ENCODE measurements at regions not wholly inside any gene's neighbourhood (a gene's known extent, or its start where the extent isn't known, plus 50 kb on each side); places are given as distances from the start of the nearest gene placed in this dataset.

DNA sequence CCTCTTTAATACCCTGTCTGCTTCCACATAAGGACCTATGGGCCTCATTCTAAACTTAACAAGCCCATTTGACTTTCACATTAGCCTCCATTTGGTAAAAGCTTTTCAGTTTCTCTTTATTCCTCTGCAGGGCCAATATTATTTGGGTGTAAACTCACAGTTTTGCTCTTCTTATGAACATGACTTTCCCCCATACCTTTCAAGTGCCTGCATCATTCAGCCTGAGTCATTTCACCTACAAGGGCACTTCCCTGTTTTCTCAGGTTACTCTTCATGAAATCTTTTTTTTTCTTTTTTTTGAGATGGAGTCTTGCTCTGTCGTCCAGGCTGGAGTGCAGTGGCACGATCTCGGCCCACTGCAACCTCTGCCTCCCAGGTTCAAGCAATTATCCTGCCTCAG, 1258.1 kb upstream of the CELF2 start:
- Histone ChIP-seq H3K9me3 (no peaks in the 10 kb centered on the region), H3K27ac (no peak overlapping the region), H3K36me3 (no peaks in the 10 kb centered on the region), H3K4me1 (no peaks in the 10 kb centered on the region), H3K27me3 (no peaks in the 10 kb centered on the region), H3K4me3 (no peak overlapping the region)
- intact Hi-C loops (cut with DNase I), result no loop called here
- ATAC-seq (no peak), DNase-seq (no peak)
- TF ChIP-seq, protein P1, sequence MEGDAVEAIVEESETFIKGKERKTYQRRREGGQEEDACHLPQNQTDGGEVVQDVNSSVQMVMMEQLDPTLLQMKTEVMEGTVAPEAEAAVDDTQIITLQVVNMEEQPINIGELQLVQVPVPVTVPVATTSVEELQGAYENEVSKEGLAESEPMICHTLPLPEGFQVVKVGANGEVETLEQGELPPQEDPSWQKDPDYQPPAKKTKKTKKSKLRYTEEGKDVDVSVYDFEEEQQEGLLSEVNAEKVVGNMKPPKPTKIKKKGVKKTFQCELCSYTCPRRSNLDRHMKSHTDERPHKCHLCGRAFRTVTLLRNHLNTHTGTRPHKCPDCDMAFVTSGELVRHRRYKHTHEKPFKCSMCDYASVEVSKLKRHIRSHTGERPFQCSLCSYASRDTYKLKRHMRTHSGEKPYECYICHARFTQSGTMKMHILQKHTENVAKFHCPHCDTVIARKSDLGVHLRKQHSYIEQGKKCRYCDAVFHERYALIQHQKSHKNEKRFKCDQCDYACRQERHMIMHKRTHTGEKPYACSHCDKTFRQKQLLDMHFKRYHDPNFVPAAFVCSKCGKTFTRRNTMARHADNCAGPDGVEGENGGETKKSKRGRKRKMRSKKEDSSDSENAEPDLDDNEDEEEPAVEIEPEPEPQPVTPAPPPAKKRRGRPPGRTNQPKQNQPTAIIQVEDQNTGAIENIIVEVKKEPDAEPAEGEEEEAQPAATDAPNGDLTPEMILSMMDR (IDR thresholded peaks at IDR 0.05), result no peak

DNA sequence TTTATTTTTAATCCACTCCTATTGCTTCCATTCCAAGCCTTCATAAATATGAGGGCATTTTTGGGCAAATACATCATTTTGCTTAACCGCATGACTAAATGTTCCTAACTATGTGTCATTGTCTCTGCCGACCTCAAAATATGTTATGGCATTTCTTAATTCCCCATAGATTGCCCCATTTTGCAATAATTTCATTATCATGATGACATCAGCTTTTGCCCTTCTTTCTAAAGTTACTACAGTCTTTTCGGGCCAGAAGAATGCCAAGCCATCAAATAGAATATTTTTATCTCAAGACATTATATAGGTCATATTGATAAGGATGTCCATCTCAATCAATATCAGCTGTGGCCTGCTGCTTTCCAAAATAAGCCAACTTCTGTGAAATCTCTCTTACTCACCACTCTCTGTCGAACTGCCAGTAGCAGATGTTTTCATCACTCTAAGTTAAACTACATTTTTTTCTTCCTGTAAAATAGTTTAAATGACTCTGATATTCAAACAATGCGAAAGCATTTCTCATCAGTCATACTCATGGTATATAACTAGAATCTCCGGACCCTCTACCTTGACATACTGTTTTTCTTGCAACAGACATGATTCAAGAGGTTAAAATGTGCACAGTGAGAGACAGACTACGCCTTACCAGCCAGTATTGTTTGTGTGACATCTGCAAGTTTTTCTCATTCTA, 1254.6 kb upstream of the CELF2 start:
- H3K4me1 ChIP-seq, result no peaks in the 10 kb centered on the region
- intact Hi-C loops (cut with DNase I), result no loop called here
- H3K36me3 ChIP-seq, result no peaks in the 10 kb centered on the region
- TF ChIP-seq, protein P1 (IDR thresholded peaks at IDR 0.05), result no peak
- H3K27ac ChIP-seq, result no peak overlapping the region
- H3K9me3 ChIP-seq, result no peaks in the 10 kb centered on the region
- ATAC-seq, result no peak
- H3K27me3 ChIP-seq, result no peaks in the 10 kb centered on the region
- no peak overlapping the region for H3K4me3 ChIP-seq
- no peak for DNase-seq

DNA sequence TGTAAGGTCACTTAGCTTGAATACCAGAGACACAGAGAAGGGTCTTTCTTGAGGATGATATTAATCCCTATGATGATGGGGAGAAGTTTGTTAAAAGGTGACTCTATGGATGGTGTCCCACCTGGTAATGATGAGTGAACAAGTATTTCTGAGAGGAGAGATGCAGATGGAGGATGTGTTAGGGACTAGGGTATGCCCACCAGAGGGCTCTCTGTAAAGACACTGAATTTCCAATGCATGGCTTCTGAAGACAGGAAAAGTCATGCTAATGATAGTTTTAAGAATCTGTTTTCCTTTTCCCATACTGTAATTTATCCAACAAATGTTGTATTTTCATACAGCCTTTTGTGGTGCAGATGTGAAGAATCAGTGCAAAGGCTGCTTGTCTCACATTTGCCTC, 1250.9 kb upstream of the CELF2 start:
- ATAC-seq, result no peak
- no peak overlapping the region for H3K27ac ChIP-seq
- DNase-seq, result no peak

DNA sequence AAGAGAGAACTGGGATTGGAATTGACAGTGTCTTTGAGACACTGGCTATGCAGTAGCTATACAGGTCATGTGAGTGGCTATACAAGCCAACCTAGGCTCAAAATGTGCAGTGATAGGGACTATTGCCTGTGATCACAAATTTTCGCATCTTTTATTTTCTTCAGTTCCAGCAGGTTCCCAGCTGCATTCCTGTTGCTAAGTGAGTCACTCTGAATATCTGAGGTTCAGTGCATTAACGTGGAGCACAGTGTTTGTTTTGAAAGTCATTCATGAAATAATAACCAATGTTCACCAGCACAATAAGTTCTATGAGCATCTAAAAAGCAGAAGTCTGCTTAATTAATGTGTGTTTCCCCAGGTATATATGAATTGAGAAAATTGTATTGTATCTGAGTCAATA, 1236.0 kb upstream of the CELF2 start:
- no peaks in the 10 kb centered on the region for H3K9me3 ChIP-seq
- H3K27me3 ChIP-seq, result no peaks in the 10 kb centered on the region
- H3K27ac ChIP-seq, result no peak overlapping the region
- DNase-seq, result no peak
- no peak overlapping the region for H3K4me3 ChIP-seq
- ATAC-seq, result no peak
- no peaks in the 10 kb centered on the region for H3K4me1 ChIP-seq
- TF ChIP-seq, protein P1 (IDR thresholded peaks at IDR 0.05), result no peak
- intact Hi-C loops (cut with DNase I), result no loop called here
- H3K36me3 ChIP-seq, result no peaks in the 10 kb centered on the region

More for the DNA sequence above, 1250.9 kb upstream of the CELF2 start:
- no peak overlapping the region for H3K4me3 ChIP-seq
- no peaks in the 10 kb centered on the region for H3K9me3 ChIP-seq
- intact Hi-C loops (cut with DNase I), result no loop called here
- H3K4me1 ChIP-seq, result no peaks in the 10 kb centered on the region
- H3K27me3 ChIP-seq, result no peaks in the 10 kb centered on the region
- TF ChIP-seq, protein P1 (IDR thresholded peaks at IDR 0.05), result no peak
- no peaks in the 10 kb centered on the region for H3K36me3 ChIP-seq

DNA sequence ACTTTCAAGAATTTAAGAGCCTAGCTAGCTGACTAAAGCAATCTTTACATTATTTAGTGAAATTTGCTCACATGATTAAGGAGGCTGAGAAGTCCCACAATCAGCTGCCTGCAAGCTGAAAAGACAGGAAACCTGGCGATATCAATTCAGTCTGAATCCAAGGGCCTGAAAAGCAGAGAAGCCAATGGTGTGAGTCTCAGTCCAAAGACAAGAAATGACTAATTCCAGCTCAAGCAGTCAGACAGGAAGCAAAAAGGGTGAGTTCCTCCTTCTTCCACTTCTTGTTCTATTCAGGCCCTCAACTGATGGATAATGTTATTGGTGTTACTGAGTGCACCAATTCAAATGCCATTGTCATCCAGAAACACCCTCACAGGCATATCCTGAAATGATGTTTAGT, 1231.6 kb upstream of the CELF2 start:
- TF ChIP-seq, protein P1 (IDR thresholded peaks at IDR 0.05), result no peak
- H3K27me3 ChIP-seq, result no peaks in the 10 kb centered on the region
- no peak overlapping the region for H3K27ac ChIP-seq
- ATAC-seq, result no peak
- intact Hi-C loops (cut with DNase I), result no loop called here
- no peak overlapping the region for H3K4me3 ChIP-seq
- no peaks in the 10 kb centered on the region for H3K36me3 ChIP-seq
- no peaks in the 10 kb centered on the region for H3K9me3 ChIP-seq
- H3K4me1 ChIP-seq, result no peaks in the 10 kb centered on the region
- no peak for DNase-seq

DNA sequence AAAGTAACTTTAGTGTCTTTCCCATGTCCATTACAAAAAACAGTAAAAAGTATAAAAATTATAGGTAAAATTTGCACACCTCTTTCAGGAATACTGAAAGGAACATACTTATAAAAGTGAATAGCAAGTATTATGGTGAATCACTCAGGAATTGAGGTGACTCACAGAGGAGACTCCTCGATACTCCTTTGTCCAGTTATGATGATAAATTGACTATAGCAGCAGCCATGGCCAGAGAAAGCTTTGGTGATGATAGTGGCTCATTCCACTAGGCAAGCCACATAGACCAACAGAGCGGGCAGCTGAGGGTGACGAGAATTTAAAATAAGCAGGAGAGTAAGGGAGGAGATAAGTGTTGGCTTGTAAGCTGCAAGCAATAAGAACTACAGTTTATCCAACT, 1231.1 kb upstream of the CELF2 start:
- Histone ChIP-seq H3K4me3 (no peak overlapping the region), H3K4me1 (no peaks in the 10 kb centered on the region), H3K27ac (no peak overlapping the region), H3K9me3 (no peaks in the 10 kb centered on the region), H3K36me3 (no peaks in the 10 kb centered on the region), H3K27me3 (no peaks in the 10 kb centered on the region)
- TF ChIP-seq, protein P1 (IDR thresholded peaks at IDR 0.05), result no peak
- ATAC-seq, result no peak
- intact Hi-C loops (cut with DNase I), result no loop called here
- no peak for DNase-seq
